ENCODE measurements at regions not wholly inside any gene's neighbourhood (a gene's known extent, or its start where the extent isn't known, plus 50 kb on each side); places are given as distances from the start of the nearest gene placed in this dataset.
A peak's percentile ranks its signal among the peaks of the same experiment; 100 is the strongest.

GRCh38 chr5:104431002-104431620 is 868.5 kb upstream of the NUDT12 start:
- H3K4me3 ChIP-seq (replicated peaks; ENCODE audit: low read depth, low read length), result no peak overlapping the region
- no peak for DNase-seq (ENCODE audit: extremely low read depth, low read depth)
- TF ChIP-seq, protein P1, sequence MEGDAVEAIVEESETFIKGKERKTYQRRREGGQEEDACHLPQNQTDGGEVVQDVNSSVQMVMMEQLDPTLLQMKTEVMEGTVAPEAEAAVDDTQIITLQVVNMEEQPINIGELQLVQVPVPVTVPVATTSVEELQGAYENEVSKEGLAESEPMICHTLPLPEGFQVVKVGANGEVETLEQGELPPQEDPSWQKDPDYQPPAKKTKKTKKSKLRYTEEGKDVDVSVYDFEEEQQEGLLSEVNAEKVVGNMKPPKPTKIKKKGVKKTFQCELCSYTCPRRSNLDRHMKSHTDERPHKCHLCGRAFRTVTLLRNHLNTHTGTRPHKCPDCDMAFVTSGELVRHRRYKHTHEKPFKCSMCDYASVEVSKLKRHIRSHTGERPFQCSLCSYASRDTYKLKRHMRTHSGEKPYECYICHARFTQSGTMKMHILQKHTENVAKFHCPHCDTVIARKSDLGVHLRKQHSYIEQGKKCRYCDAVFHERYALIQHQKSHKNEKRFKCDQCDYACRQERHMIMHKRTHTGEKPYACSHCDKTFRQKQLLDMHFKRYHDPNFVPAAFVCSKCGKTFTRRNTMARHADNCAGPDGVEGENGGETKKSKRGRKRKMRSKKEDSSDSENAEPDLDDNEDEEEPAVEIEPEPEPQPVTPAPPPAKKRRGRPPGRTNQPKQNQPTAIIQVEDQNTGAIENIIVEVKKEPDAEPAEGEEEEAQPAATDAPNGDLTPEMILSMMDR (IDR thresholded peaks at IDR 0.05; ENCODE audit: low read depth, low read length, missing control alignments), result no peak

DNA sequence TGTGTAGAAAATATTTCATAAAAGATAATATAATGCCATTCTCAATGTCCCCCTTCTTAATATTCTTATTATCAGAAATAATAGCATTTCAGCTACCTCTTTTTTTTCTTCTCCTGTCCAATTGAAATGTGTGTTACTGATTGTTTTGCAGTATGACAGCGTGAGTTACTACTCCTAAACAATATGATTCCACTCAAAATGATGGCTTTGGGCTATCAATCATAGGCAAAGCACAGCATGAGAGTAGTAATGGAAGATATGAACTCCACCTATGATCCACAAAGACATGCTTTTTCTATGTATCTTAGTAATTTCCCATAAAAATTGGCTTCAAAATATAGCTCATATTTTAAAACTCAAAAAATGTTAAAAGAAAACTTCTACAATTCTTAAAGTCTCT is 867.3 kb upstream of the NUDT12 start:
- DNase-seq (ENCODE audit: extremely low read depth, low read depth), result no peak
- TF ChIP-seq, protein P1 (IDR thresholded peaks at IDR 0.05; ENCODE audit: low read depth, low read length, missing control alignments), result no peak
- H3K4me3 ChIP-seq (replicated peaks; ENCODE audit: low read depth, low read length), result no peak overlapping the region

GRCh38 chr5:104421431-104421830 is 858.8 kb upstream of the NUDT12 start:
- no peak for DNase-seq (ENCODE audit: extremely low read depth, low read depth)
- TF ChIP-seq, protein P1 (IDR thresholded peaks at IDR 0.05; ENCODE audit: low read depth, low read length, missing control alignments), result no peak
- H3K4me3 ChIP-seq (replicated peaks; ENCODE audit: low read depth, low read length), result no peak overlapping the region

DNA sequence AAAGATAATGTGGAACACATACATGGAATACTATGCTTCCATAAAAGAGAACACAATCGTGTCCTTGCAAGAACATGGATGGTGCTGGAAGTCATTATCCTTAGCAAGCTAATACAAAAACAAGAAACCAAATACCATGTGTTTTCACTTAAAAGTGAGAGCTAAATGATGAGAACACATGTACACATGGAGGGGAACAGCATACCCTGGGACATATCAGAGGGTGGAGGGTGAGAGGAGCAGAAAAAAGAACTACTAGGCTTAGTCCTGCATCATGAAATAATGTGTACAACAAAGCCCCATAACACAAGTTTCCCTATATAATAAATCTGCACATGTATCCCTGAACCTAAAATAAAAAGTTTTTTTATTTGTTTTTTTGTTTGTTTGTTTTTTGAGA is 855.5 kb upstream of the NUDT12 start:
- TF ChIP-seq, protein P1 (IDR thresholded peaks at IDR 0.05; ENCODE audit: low read depth, low read length, missing control alignments), result no peak
- no peak overlapping the region for H3K4me3 ChIP-seq (replicated peaks; ENCODE audit: low read depth, low read length)
- DNase-seq (ENCODE audit: extremely low read depth, low read depth), result no peak

DNA sequence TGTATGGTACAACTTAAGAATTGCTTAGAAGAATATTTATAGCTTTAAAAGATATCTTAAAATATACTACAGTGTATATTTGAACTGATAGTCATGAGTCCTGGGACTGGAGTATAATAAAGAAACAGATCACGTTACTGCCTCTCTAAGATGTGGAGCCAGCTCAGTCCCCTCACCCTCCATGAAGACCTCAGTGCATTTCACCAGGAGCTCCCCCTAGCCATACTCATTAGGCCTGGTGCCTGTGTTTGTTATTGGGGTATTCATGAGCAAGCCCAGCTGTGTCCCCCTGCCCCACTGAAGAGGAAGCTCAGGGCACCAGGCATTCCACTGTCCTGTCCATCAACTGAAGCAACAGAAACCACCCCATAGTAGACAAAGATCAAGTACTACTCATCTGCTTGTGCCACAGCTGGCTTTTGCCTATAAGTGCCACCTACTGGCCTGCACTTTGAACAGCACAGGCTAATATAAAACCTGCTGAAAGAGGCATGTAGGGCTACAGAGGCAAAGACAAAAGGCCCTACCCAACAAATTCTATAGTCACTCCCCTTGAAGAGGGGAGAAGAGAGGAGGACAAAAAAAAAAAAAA is 850.2 kb upstream of the NUDT12 start:
- no peak for DNase-seq (ENCODE audit: extremely low read depth, low read depth)

GRCh38 chr5:104400941-104401340 is 838.4 kb upstream of the NUDT12 start:
- TF ChIP-seq, protein P1 (IDR thresholded peaks at IDR 0.05; ENCODE audit: low read depth, low read length, missing control alignments), result no peak
- DNase-seq (ENCODE audit: extremely low read depth, low read depth), result no peak
- H3K4me3 ChIP-seq (replicated peaks; ENCODE audit: low read depth, low read length), result no peak overlapping the region

More for the DNA sequence above, 850.2 kb upstream of the NUDT12 start:
- H3K4me3 ChIP-seq (replicated peaks; ENCODE audit: low read depth, low read length), result no peak overlapping the region
- TF ChIP-seq, protein P1 (IDR thresholded peaks at IDR 0.05; ENCODE audit: low read depth, low read length, missing control alignments), result peak; percentile 42

Measured in HFF-Myc (cell line).